ENCODE measurements at regions not wholly inside any gene's neighbourhood (a gene's known extent, or its start where the extent isn't known, plus 50 kb on each side); places are given as distances from the start of the nearest gene placed in this dataset.
"Not testable (repeated sequence)": the region's sequence is repeated elsewhere in the genome, so short reads cannot be mapped to it uniquely, and the experiment has no call there.

GRCh38 chr4:33064238-33064637 lies 2344.1 kb downstream of the PCDH7 start:
- DNase-seq, result no peak

GRCh38 chr4:33065749-33066148 lies 2345.6 kb downstream of the PCDH7 start:
- DNase-seq, result no peak

- DNase-seq, result no peak
Measured at GRCh38 chr4:33067221-33067620, 2347.1 kb downstream of the PCDH7 start.

- DNase-seq, result no peak
Measured at GRCh38 chr4:33068539-33068938, 2348.4 kb downstream of the PCDH7 start.

- no peak for DNase-seq
Measured at GRCh38 chr4:33071535-33071934, 2351.4 kb downstream of the PCDH7 start.

- no peak for DNase-seq
Measured at GRCh38 chr4:33072298-33073089, 2352.3 kb downstream of the PCDH7 start.

- no peak for DNase-seq
Measured at GRCh38 chr4:33073811-33074210, 2353.6 kb downstream of the PCDH7 start.

- DNase-seq, result no peak
Measured at GRCh38 chr4:33078145-33078544, 2358.0 kb downstream of the PCDH7 start.

- no peak for DNase-seq
Measured at GRCh38 chr4:33080275-33080674, 2360.1 kb downstream of the PCDH7 start.

GRCh38 chr4:33085709-33086108 lies 2365.5 kb downstream of the PCDH7 start:
- no peak for DNase-seq

- DNase-seq, result no peak
Measured at GRCh38 chr4:33086331-33086925, 2366.3 kb downstream of the PCDH7 start.

GRCh38 chr4:33088713-33089112 lies 2368.5 kb downstream of the PCDH7 start:
- DNase-seq, result no peak

GRCh38 chr4:33090910-33091309 lies 2370.7 kb downstream of the PCDH7 start:
- no peak for DNase-seq

- DNase-seq, result no peak
Measured at GRCh38 chr4:33091961-33092360, 2371.8 kb downstream of the PCDH7 start.

- DNase-seq, result no peak
Measured at GRCh38 chr4:33104273-33104672, 2384.1 kb downstream of the PCDH7 start.

- DNase-seq, result no peak
Measured at GRCh38 chr4:33107814-33108213, 2387.6 kb downstream of the PCDH7 start.

- no peak for DNase-seq
Measured at GRCh38 chr4:33111117-33111516, 2390.9 kb downstream of the PCDH7 start.

- no peak for DNase-seq
Measured at GRCh38 chr4:33116871-33117270, 2396.7 kb downstream of the PCDH7 start.

- DNase-seq, result no peak
Measured at GRCh38 chr4:33126002-33126401, 2405.8 kb downstream of the PCDH7 start.

GRCh38 chr4:33130662-33131061 lies 2410.5 kb downstream of the PCDH7 start:
- DNase-seq, result not testable (repeated sequence)

- DNase-seq, result no peak
Measured at GRCh38 chr4:33133723-33134122, 2413.6 kb downstream of the PCDH7 start.

- no peak for DNase-seq
Measured at GRCh38 chr4:33134366-33134765, 2414.2 kb downstream of the PCDH7 start.

GRCh38 chr4:33149658-33150524 lies 2429.7 kb downstream of the PCDH7 start:
- DNase-seq, result no peak

- DNase-seq, result no peak
Measured at GRCh38 chr4:33150525-33150910, 2430.3 kb downstream of the PCDH7 start.

Measured in NK-92 treated with Interleukin-12 subunit alpha and Interleukin-12 subunit beta, amount 100 ng/mL, for 24 hours (cell line).